Tibial nerve (tissue), 3 donors: ENCODE measurements at regions not wholly inside any gene's neighbourhood (a gene's known extent, or its start where the extent isn't known, plus 50 kb on each side); places are given as distances from the start of the nearest gene placed in this dataset.

Experiments used
- POLR2A ChIP-seq, 2 donors: fragments of 450-650 bp; IDR thresholded peaks; one replicate each; pipeline ENCODE4 v1.6.1; 2017; ENCODE audit warnings: antibody characterized with exemption in 2 of 2, mild to moderate bottlenecking in 2 of 2, moderate library complexity in 2 of 2
- TF ChIP-seq, protein P1 (sequence below), 5 experiments: fragments of 200-600 bp in 3 of 5; fragments of 450-650 bp in 2 of 5; sonication (generic) in 3 of 5; IDR thresholded peaks; one replicate each; pipeline ENCODE4 v1.5.1; 2016 to 2019; ENCODE audit warnings: antibody characterized with exemption in 5 of 5, mild to moderate bottlenecking in 3 of 5, moderate library complexity in 2 of 5

DNA sequence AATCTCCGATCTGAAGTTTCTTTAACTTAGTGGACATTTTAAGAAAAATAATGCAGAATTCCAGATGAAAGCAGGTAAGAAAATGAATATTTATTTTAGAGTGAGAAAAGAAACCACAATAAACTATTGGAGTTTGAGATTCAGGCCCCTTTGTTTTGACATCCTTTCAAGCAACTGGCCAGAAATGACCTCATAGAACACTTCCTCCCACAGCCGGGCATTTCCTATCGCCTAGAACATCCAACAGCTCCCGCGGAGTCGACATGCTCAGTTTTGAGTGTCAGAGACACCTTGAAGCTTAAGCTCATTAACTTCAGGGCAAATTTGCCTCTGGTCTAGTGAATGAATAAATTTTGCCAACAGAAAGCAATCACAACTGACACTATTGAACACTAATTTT lies 369.2 kb downstream of the TLE4 start:
- TF ChIP-seq, protein P1, sequence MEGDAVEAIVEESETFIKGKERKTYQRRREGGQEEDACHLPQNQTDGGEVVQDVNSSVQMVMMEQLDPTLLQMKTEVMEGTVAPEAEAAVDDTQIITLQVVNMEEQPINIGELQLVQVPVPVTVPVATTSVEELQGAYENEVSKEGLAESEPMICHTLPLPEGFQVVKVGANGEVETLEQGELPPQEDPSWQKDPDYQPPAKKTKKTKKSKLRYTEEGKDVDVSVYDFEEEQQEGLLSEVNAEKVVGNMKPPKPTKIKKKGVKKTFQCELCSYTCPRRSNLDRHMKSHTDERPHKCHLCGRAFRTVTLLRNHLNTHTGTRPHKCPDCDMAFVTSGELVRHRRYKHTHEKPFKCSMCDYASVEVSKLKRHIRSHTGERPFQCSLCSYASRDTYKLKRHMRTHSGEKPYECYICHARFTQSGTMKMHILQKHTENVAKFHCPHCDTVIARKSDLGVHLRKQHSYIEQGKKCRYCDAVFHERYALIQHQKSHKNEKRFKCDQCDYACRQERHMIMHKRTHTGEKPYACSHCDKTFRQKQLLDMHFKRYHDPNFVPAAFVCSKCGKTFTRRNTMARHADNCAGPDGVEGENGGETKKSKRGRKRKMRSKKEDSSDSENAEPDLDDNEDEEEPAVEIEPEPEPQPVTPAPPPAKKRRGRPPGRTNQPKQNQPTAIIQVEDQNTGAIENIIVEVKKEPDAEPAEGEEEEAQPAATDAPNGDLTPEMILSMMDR (IDR thresholded peaks at IDR 0.05) = no peak
- TF ChIP-seq POLR2A (IDR thresholded peaks at IDR 0.05) = no peak
